GM19452 (cell line): ENCODE measurements at regions not wholly inside any gene's neighbourhood (a gene's known extent, or its start where the extent isn't known, plus 50 kb on each side); places are given as distances from the start of the nearest gene placed in this dataset.

Source experiments
- ATAC-seq: cut with Tn5 transposase; IDR thresholded peaks from one replicate; pipeline ENCODE4 v1.9.1; 2021; ENCODE audit not compliant: unreplicated experiment

- no peak for ATAC-seq
These were observed 442.1 kb upstream of the DCC start for GRCh38 chr18:51897884-51898283.

- no peak for ATAC-seq
These were observed 432.1 kb upstream of the DCC start for GRCh38 chr18:51907687-51908597.

- ATAC-seq, result no peak
These were observed 431.4 kb upstream of the DCC start for GRCh38 chr18:51908598-51908944.

GRCh38 chr18:51911584-51911983 is 428.4 kb upstream of the DCC start:
- ATAC-seq, result no peak

GRCh38 chr18:51912381-51912780 is 427.6 kb upstream of the DCC start:
- ATAC-seq, result no peak

GRCh38 chr18:51915176-51915575 is 424.8 kb upstream of the DCC start:
- no peak for ATAC-seq

- ATAC-seq, result no peak
These were observed 418.1 kb upstream of the DCC start for GRCh38 chr18:51921862-51922261.

- ATAC-seq, result no peak
These were observed 406.1 kb upstream of the DCC start for GRCh38 chr18:51933903-51934302.

- ATAC-seq, result no peak
These were observed 403.9 kb upstream of the DCC start for GRCh38 chr18:51936115-51936514.

GRCh38 chr18:51941999-51942398 is 398.0 kb upstream of the DCC start:
- ATAC-seq, result no peak

- no peak for ATAC-seq
These were observed 396.7 kb upstream of the DCC start for GRCh38 chr18:51943281-51943680.

- no peak for ATAC-seq
These were observed 393.1 kb upstream of the DCC start for GRCh38 chr18:51946946-51947345.

GRCh38 chr18:51952844-51953243 is 387.2 kb upstream of the DCC start:
- ATAC-seq, result no peak

- ATAC-seq, result peak; percentile 74
These were observed 386.5 kb upstream of the DCC start for GRCh38 chr18:51953521-51953920.

GRCh38 chr18:51955136-51955535 is 384.9 kb upstream of the DCC start:
- ATAC-seq, result no peak

- no peak for ATAC-seq
These were observed 383.0 kb upstream of the DCC start for GRCh38 chr18:51957001-51957400.

- ATAC-seq, result no peak
These were observed 359.9 kb upstream of the DCC start for GRCh38 chr18:51980101-51980500.

GRCh38 chr18:51988277-51988676 is 351.7 kb upstream of the DCC start:
- ATAC-seq, result no peak

- no peak for ATAC-seq
These were observed 342.9 kb upstream of the DCC start for GRCh38 chr18:51997129-51997528.

- ATAC-seq, result no peak
These were observed 341.9 kb upstream of the DCC start for GRCh38 chr18:51998066-51998465.

- ATAC-seq, result no peak
These were observed 341.3 kb upstream of the DCC start for GRCh38 chr18:51998711-51999110.

- ATAC-seq, result no peak
These were observed 340.6 kb upstream of the DCC start for GRCh38 chr18:51999351-51999750.

- ATAC-seq, result no peak
These were observed 339.6 kb upstream of the DCC start for GRCh38 chr18:52000435-52000834.
